Fibroblast of skin of abdomen (primary cell): ENCODE measurements at regions not wholly inside any gene's neighbourhood (a gene's known extent, or its start where the extent isn't known, plus 50 kb on each side); places are given as distances from the start of the nearest gene placed in this dataset.
"Not testable (repeated sequence)": the region's sequence is repeated elsewhere in the genome, so short reads cannot be mapped to it uniquely, and the experiment has no call there.

Experiments used
- DNase-seq: peaks from one replicate; pipeline ENCODE4 v3.0.0-alpha.2; 2013

GRCh38 chrY:18909846-18910245, 136.3 kb upstream of the HSFY2 start:
- DNase-seq: peak; percentile 42

GRCh38 chrY:18906198-18906597, 132.7 kb upstream of the HSFY2 start:
- DNase-seq: peak; percentile 20

- DNase-seq: no peak
Measured at GRCh38 chrY:18904296-18904695, 130.8 kb upstream of the HSFY2 start.

- DNase-seq: no peak
Measured at GRCh38 chrY:18891994-18892393, 118.5 kb upstream of the HSFY2 start.

- no peak for DNase-seq
Measured at GRCh38 chrY:18889548-18889947, 116.0 kb upstream of the HSFY2 start.

GRCh38 chrY:18884748-18885147, 111.2 kb upstream of the HSFY2 start:
- peak; percentile 70 for DNase-seq

- DNase-seq: not testable (repeated sequence)
Measured at GRCh38 chrY:18869145-18869544, 95.6 kb upstream of the HSFY2 start.

GRCh38 chrY:18866887-18867551, 93.5 kb upstream of the HSFY2 start:
- DNase-seq: not testable (repeated sequence)

GRCh38 chrY:18860856-18861255, 87.3 kb upstream of the HSFY2 start:
- not testable (repeated sequence) for DNase-seq

GRCh38 chrY:18858484-18859191, 85.1 kb upstream of the HSFY2 start:
- not testable (repeated sequence) for DNase-seq

GRCh38 chrY:18855184-18855583, 81.6 kb upstream of the HSFY2 start:
- DNase-seq: not testable (repeated sequence)

GRCh38 chrY:18853323-18853722, 79.8 kb upstream of the HSFY2 start:
- DNase-seq: not testable (repeated sequence)

GRCh38 chrY:18836643-18837042, 63.1 kb upstream of the HSFY2 start:
- not testable (repeated sequence) for DNase-seq
